WTC11 (cell line): ENCODE measurements at regions not wholly inside any gene's neighbourhood (a gene's known extent, or its start where the extent isn't known, plus 50 kb on each side); places are given as distances from the start of the nearest gene placed in this dataset.

Experiments used
- ATAC-seq: fragments of 200-7000 bp; cut with Tn5 transposase; 2 replicates; pipeline ENCODE4 v1.10.0; 2021; ENCODE audit warnings: mild to moderate bottlenecking, moderate library complexity
- CTCF ChIA-PET: fragments of 300-600 bp; sonication (Branson Sonifier 250); formaldehyde crosslinking; loops from one replicate; lab custom pipeline; 2021; ENCODE audit warnings: antibody characterized with exemption; lab: Charles Lee
- POLR2A ChIA-PET: fragments of 350-600 bp; sonication (Branson Sonifier 250); formaldehyde crosslinking; loops from one replicate; lab custom pipeline; 2021; ENCODE audit warnings: antibody characterized with exemption; lab: Charles Lee
- DNase-seq: peaks from one replicate; pipeline ENCODE4 v3.0.0; 2021; ENCODE audit warnings: low spot score
- H3K27ac Mint-ChIP-seq: 2 replicates; pipeline ENCODE4 v1.8.0; 2021; ENCODE audit warnings: mixed read lengths
- H3K27me3 Mint-ChIP-seq: 2 replicates; pipeline ENCODE4 v1.8.0; 2021; ENCODE audit warnings: low read depth, mild to moderate bottlenecking, moderate library complexity, mixed read lengths
- H3K36me3 Mint-ChIP-seq: 2 replicates; pipeline ENCODE4 v1.8.0; 2021; ENCODE audit warnings: mixed read lengths
- H3K4me1 Mint-ChIP-seq: 2 replicates; pipeline ENCODE4 v1.8.0; 2022; ENCODE audit warnings: mixed read lengths
- H3K4me3 Mint-ChIP-seq: 2 replicates; pipeline ENCODE4 v1.8.0; 2021; ENCODE audit warnings: mild to moderate bottlenecking, moderate library complexity, mixed read lengths
- H3K9me3 Mint-ChIP-seq: 2 replicates; pipeline ENCODE4 v1.8.0; 2021; ENCODE audit warnings: mixed read lengths
- AR ChIP-seq: fragments of 250-450 bp; sonication (Bioruptor Pico); IDR thresholded peaks from 2 replicates; pipeline ENCODE4 v1.9.0; 2021; ENCODE audit warnings: mild to moderate bottlenecking
- ATF3 ChIP-seq: sonication (generic); formaldehyde crosslinking; conservative IDR thresholded peaks from 2 replicates; pipeline ENCODE4 v1.8.1; 2022; ENCODE audit warnings: mild to moderate bottlenecking, missing genetic modification reagents
- ATF6 ChIP-seq: sonication (generic); formaldehyde crosslinking; IDR thresholded peaks from 2 replicates; pipeline ENCODE4 v1.8.1; 2023; ENCODE audit warnings: mild to moderate bottlenecking, missing genetic modification reagents
- ELF4 ChIP-seq: sonication (generic); formaldehyde crosslinking; IDR thresholded peaks from 2 replicates; pipeline ENCODE4 v1.8.1; 2022; ENCODE audit warnings: low read depth, mild to moderate bottlenecking, moderate library complexity, missing genetic modification reagents
- ESRRA ChIP-seq: sonication (generic); formaldehyde crosslinking; IDR thresholded peaks from 2 replicates; pipeline ENCODE4 v1.8.1; 2022; ENCODE audit warnings: mild to moderate bottlenecking, missing genetic modification reagents, borderline replicate concordance
- FOXP1 ChIP-seq: sonication (generic); formaldehyde crosslinking; IDR thresholded peaks from 2 replicates; pipeline ENCODE4 v1.8.0; 2022; ENCODE audit warnings: missing genetic modification reagents, mild to moderate bottlenecking, moderate library complexity, borderline replicate concordance
- JAZF1 ChIP-seq: fragments of 250-450 bp; sonication (Bioruptor Pico); IDR thresholded peaks from 2 replicates; pipeline ENCODE4 v1.9.0; 2021; ENCODE audit warnings: moderate library complexity, mild to moderate bottlenecking, inconsistent platforms
- SMAD4 ChIP-seq: sonication (generic); formaldehyde crosslinking; IDR thresholded peaks from 2 replicates; pipeline ENCODE4 v1.8.0; 2022; ENCODE audit warnings: mild to moderate bottlenecking, missing genetic modification reagents
- SOX15 ChIP-seq: fragments of 250-450 bp; sonication (Bioruptor Pico); IDR thresholded peaks from 2 replicates; pipeline ENCODE4 v1.9.0; 2021; ENCODE audit warnings: mild to moderate bottlenecking
- SP1 ChIP-seq: sonication (generic); formaldehyde crosslinking; conservative IDR thresholded peaks from 2 replicates; pipeline ENCODE4 v1.8.1; 2022; ENCODE audit warnings: missing genetic modification reagents
- ZNF512 ChIP-seq: sonication (generic); formaldehyde crosslinking; IDR thresholded peaks from 2 replicates; pipeline ENCODE4 v1.8.1; 2022; ENCODE audit warnings: missing genetic modification reagents, borderline replicate concordance
- TF ChIP-seq, protein P1 (sequence below): sonication (generic); formaldehyde crosslinking; IDR thresholded peaks from 2 replicates; pipeline ENCODE4 v1.8.1; 2022; ENCODE audit warnings: mild to moderate bottlenecking, moderate library complexity, missing genetic modification reagents
- TF ChIP-seq, protein P2 (sequence below): sonication (generic); formaldehyde crosslinking; IDR thresholded peaks from 2 replicates; pipeline ENCODE4 v1.8.0; 2023; ENCODE audit warnings: mild to moderate bottlenecking, missing genetic modification reagents
- TF ChIP-seq, protein P3 (sequence below): fragments of 250-450 bp; sonication (Bioruptor Pico); IDR thresholded peaks from 2 replicates; pipeline ENCODE4 v1.9.0; 2021; ENCODE audit warnings: mild to moderate bottlenecking
- TF ChIP-seq, protein P4 (sequence below): sonication (generic); formaldehyde crosslinking; IDR thresholded peaks from 2 replicates; pipeline ENCODE4 v1.8.0; 2022; ENCODE audit warnings: mild to moderate bottlenecking, missing genetic modification reagents

DNA sequence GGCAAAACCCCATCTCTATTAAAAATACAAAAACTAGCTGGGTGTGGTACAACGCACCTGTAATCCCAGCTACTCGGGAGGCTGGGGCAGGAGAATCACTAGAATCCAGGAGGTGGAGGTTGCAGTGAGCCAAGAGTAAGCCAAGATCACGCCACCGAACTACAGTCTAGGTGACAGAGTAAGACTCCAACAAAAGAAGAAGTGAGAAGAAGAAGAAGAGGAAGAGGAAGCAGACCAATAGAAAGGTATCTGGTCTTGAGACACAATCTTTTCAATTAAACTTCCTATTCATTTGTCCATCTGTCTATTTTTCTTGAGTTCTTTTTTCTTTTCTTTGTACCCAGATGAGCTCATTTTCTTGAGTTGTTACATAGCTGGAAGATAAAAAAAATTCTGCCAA is 55.7 kb upstream of the ACADM start:
- TF ChIP-seq ATF6 (CRISPR knock-in tag) (no peak), SMAD4 (CRISPR knock-in tag) (no peak), SOX15 (no peak), AR (CRISPR knock-in tag) (no peak), ATF3 (CRISPR knock-in tag) (no peak), ZNF512 (no peak), SP1 (CRISPR knock-in tag) (no peak), ELF4 (CRISPR knock-in tag) (no peak), ESRRA (CRISPR knock-in tag) (no peak)
- TF ChIP-seq, protein P1, sequence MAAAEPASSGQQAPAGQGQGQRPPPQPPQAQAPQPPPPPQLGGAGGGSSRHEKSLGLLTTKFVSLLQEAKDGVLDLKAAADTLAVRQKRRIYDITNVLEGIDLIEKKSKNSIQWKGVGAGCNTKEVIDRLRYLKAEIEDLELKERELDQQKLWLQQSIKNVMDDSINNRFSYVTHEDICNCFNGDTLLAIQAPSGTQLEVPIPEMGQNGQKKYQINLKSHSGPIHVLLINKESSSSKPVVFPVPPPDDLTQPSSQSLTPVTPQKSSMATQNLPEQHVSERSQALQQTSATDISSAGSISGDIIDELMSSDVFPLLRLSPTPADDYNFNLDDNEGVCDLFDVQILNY (CRISPR knock-in tag): no peak
- TF ChIP-seq, protein P2, sequence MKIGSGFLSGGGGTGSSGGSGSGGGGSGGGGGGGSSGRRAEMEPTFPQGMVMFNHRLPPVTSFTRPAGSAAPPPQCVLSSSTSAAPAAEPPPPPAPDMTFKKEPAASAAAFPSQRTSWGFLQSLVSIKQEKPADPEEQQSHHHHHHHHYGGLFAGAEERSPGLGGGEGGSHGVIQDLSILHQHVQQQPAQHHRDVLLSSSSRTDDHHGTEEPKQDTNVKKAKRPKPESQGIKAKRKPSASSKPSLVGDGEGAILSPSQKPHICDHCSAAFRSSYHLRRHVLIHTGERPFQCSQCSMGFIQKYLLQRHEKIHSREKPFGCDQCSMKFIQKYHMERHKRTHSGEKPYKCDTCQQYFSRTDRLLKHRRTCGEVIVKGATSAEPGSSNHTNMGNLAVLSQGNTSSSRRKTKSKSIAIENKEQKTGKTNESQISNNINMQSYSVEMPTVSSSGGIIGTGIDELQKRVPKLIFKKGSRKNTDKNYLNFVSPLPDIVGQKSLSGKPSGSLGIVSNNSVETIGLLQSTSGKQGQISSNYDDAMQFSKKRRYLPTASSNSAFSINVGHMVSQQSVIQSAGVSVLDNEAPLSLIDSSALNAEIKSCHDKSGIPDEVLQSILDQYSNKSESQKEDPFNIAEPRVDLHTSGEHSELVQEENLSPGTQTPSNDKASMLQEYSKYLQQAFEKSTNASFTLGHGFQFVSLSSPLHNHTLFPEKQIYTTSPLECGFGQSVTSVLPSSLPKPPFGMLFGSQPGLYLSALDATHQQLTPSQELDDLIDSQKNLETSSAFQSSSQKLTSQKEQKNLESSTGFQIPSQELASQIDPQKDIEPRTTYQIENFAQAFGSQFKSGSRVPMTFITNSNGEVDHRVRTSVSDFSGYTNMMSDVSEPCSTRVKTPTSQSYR: no peak
- TF ChIP-seq, protein P3, sequence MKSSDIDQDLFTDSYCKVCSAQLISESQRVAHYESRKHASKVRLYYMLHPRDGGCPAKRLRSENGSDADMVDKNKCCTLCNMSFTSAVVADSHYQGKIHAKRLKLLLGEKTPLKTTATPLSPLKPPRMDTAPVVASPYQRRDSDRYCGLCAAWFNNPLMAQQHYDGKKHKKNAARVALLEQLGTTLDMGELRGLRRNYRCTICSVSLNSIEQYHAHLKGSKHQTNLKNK (CRISPR knock-in tag): no peak
- TF ChIP-seq, protein P4, sequence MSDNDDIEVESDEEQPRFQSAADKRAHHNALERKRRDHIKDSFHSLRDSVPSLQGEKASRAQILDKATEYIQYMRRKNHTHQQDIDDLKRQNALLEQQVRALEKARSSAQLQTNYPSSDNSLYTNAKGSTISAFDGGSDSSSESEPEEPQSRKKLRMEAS (CRISPR knock-in tag): no peak
- DNase-seq (no peak), ATAC-seq (no peak)
- Mint-ChIP-seq H3K9me3 (peaks cover 19% of the 10 kb centered on the region), H3K4me1 (peaks cover 30% of the 10 kb centered on the region), H3K27ac (no peak overlapping the region), H3K36me3 (0 out of 2 replicates have a peak, but pooled peaks cover 3% of the 10 kb centered on the region), H3K4me3 (no peak overlapping the region), H3K27me3 (no peaks in the 10 kb centered on the region)
- ChIA-PET POLR2A (no interaction called here), CTCF (interaction anchor here (0.7 kb wide), 1 partner anchor 54 kb away, joined by 3 read pairs; no protein-coding TSS in a partner anchor)

DNA sequence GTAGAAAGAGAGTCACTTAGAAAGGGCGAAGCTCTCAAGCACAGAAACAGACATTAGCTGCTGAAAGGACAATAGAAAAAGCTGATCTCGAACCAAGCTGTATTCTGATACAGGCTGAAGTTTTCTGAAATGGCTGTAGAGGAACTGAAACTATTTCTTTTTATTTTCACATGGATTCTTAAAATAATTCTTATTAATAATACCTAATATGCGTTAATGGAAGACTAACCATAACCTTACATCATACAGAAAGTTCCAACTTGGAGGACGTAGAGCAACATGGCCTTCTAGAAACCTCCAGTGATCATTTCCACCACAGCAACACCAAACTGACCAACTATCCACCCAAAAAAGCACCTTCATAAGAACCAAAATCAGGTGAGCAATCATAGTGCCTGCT is 52.8 kb upstream of the ACADM start:
- Mint-ChIP-seq H3K27me3 (no peaks in the 10 kb centered on the region), H3K36me3 (0 out of 2 replicates have a peak, but pooled peaks cover 3% of the 10 kb centered on the region), H3K4me1 (peaks cover 42% of the 10 kb centered on the region), H3K27ac (peak overlapping the region; percentile 91), H3K4me3 (no peak overlapping the region; the same call in 1 of the 2 replicates), H3K9me3 (peaks cover 6% of the 10 kb centered on the region)
- POLR2A ChIA-PET: no interaction called here
- CTCF ChIA-PET: no interaction called here
- DNase-seq (no peak), ATAC-seq (no peak)
- TF ChIP-seq ELF4 (CRISPR knock-in tag) (no peak), FOXP1 (CRISPR knock-in tag) (no peak), JAZF1 (CRISPR knock-in tag) (no peak)
